ENCODE measurements at regions not wholly inside any gene's neighbourhood (a gene's known extent, or its start where the extent isn't known, plus 50 kb on each side); places are given as distances from the start of the nearest gene placed in this dataset.

DNA sequence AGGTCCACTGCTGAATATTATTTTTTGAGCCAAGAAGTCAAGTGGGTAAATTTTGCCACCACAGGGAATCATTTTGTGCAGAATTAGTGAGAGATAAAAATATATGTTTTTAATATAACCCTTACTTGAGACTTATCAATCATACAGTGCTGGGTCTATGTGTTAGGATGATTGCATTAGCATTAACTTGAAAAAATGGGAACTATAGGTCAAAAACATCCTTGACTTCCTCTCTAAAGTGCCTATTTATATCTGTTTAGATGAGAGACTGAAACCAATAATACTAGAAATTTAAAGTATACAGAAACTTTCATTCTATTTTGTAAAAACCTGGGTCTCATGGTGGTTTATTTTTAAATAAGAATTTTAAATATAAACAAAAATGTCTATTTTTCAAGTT lies 65.1 kb upstream of the CARD18 start:
- Histone ChIP-seq H3K9me3 (replicated peaks; ENCODE audit: control insufficient read depth, insufficient read depth, low read depth, low read length) (no peaks in the 10 kb centered on the region), H3K4me3 (no peak overlapping the region), H4K20me1 (replicated peaks; ENCODE audit: control insufficient read depth, insufficient read depth, low read length) (no peaks in the 10 kb centered on the region), H3K27me3 (ENCODE audit: control insufficient read depth in 2 of 2, insufficient read depth in 2 of 2, low read length in 2 of 2) (no peaks in the 10 kb centered on the region), H3K9me1 (ENCODE audit: control insufficient read depth, insufficient read depth, low read length) (no peaks in the 10 kb centered on the region), H3K4me2 (ENCODE audit: insufficient read depth, low read length) (no peak overlapping the region), H3K4me1 (replicated peaks in 1 of 2; ENCODE audit: control insufficient read depth in 2 of 2, insufficient read depth in 2 of 2, low read length in 2 of 2) (no peaks in the 10 kb centered on the region), H2AFZ (ENCODE audit: low read depth, low read length) (no peak overlapping the region), H3K36me3 (ENCODE audit: control insufficient read depth, insufficient read depth, low read length) (no peaks in the 10 kb centered on the region), H3K79me2 (ENCODE audit: control insufficient read depth, insufficient read depth, low read length) (no peaks in the 10 kb centered on the region), H3K27ac (ENCODE audit: extremely low read depth, low read depth, low read length) (no peak overlapping the region), H3K9ac (ENCODE audit: insufficient read depth in 1 of 2, low read depth in 2 of 2, low read length in 2 of 2) (no peak overlapping the region)
- no peak for ATAC-seq
- ChIA-PET CTCF (ENCODE audit: low intra/inter-chr PET ratio) (no interaction called here), POLR2A (no interaction called here)
- intact Hi-C loops (cut with micrococcal nuclease), result no loop called here
- DNase-seq (ENCODE audit: extremely low read depth in 1 of 4, low spot score in 3 of 4), result no peak
- TF ChIP-seq ZNF224 (CRISPR knock-in tag; IDR thresholded peaks at IDR 0.05) (no peak), MTA2 (IDR thresholded peaks at IDR 0.05; ENCODE audit: low read depth) (no peak), KDM4B (IDR thresholded peaks at IDR 0.05; ENCODE audit: borderline replicate concordance in 2 of 2, low read depth in 1 of 2) (no peak), HDGF (IDR thresholded peaks at IDR 0.05) (no peak), ZNF217 (CRISPR knock-in tag; IDR thresholded peaks at IDR 0.05) (no peak), MTF1 (CRISPR knock-in tag; IDR thresholded peaks at IDR 0.05; ENCODE audit: borderline replicate concordance) (no peak), DACH1 (IDR thresholded peaks at IDR 0.05; ENCODE audit: partially characterized antibody) (no peak), ZNF212 (CRISPR knock-in tag; IDR thresholded peaks at IDR 0.05) (no peak), ZNF431 (CRISPR knock-in tag; IDR thresholded peaks at IDR 0.05) (no peak)
- in situ Hi-C loops (cut with MboI), result no loop called here
- BruUV-seq (replicated peaks), result no TSS peak
- no peak for FAIRE-seq
